ENCODE measurements at regions not wholly inside any gene's neighbourhood (a gene's known extent, or its start where the extent isn't known, plus 50 kb on each side); places are given as distances from the start of the nearest gene placed in this dataset.

- no peak for TF ChIP-seq POLR2A (IDR thresholded peaks at IDR 0.05)
- TF ChIP-seq, protein P1, sequence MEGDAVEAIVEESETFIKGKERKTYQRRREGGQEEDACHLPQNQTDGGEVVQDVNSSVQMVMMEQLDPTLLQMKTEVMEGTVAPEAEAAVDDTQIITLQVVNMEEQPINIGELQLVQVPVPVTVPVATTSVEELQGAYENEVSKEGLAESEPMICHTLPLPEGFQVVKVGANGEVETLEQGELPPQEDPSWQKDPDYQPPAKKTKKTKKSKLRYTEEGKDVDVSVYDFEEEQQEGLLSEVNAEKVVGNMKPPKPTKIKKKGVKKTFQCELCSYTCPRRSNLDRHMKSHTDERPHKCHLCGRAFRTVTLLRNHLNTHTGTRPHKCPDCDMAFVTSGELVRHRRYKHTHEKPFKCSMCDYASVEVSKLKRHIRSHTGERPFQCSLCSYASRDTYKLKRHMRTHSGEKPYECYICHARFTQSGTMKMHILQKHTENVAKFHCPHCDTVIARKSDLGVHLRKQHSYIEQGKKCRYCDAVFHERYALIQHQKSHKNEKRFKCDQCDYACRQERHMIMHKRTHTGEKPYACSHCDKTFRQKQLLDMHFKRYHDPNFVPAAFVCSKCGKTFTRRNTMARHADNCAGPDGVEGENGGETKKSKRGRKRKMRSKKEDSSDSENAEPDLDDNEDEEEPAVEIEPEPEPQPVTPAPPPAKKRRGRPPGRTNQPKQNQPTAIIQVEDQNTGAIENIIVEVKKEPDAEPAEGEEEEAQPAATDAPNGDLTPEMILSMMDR (IDR thresholded peaks at IDR 0.05 in 4 of 5, conservative IDR thresholded peaks at IDR 0.05 in 1 of 5) = no peak
- H3K4me3 ChIP-seq = no peak overlapping the region
- intact Hi-C loops (cut with DNase I; ENCODE audit: low total_unique reads) (no loop called here), in situ Hi-C loops (cut with MboI; ENCODE audit: low sequenced_read_pairs in 4 of 4) (no loop called here)
- H3K4me1 ChIP-seq = no peaks in the 10 kb centered on the region
- DNase-seq (no peak), ATAC-seq (no peak)
- peaks cover 0 to 2% (median 0%) of the 10 kb centered on the region in 3 donors for H3K27me3 ChIP-seq
- H3K9me3 ChIP-seq = no peaks in the 10 kb centered on the region
- H3K27ac ChIP-seq = no peak overlapping the region
- no peaks in the 10 kb centered on the region for H3K36me3 ChIP-seq
Observed at GRCh38 chr6:45807311-45808041, 208.2 kb downstream of the CLIC5 start.

DNA sequence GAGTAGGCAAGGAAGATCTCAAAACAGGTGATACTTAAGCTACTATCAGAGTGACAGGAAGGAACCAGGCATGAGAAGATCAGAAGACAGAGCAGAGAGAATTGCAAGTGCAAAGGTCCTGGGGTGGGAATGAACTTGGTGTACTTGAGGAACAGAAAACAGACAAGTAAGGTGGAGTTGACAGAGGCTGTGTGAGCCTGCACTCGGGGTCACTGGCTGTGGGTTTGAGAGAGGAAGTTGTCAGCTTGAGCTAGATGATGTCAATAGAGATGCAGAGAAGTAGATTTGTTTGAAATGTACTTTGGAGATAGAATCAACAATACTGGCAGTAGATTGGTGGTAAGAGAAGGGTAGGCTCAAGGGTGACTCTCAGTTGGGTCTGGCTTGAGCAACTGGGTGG lies 209.5 kb downstream of the CLIC5 start:
- H3K36me3 ChIP-seq = no peaks in the 10 kb centered on the region
- in situ Hi-C loops (cut with MboI; ENCODE audit: low sequenced_read_pairs in 4 of 4) (no loop called here), intact Hi-C loops (cut with DNase I; ENCODE audit: low total_unique reads) (no loop called here)
- no peaks in the 10 kb centered on the region for H3K27me3 ChIP-seq
- H3K27ac ChIP-seq = no peak overlapping the region
- ATAC-seq (no peak), DNase-seq (no peak)
- no peaks in the 10 kb centered on the region for H3K9me3 ChIP-seq
- H3K4me3 ChIP-seq = no peak overlapping the region
- no peaks in the 10 kb centered on the region for H3K4me1 ChIP-seq
- TF ChIP-seq POLR2A (IDR thresholded peaks at IDR 0.05) = no peak
- TF ChIP-seq, protein P1 (IDR thresholded peaks at IDR 0.05 in 4 of 5, conservative IDR thresholded peaks at IDR 0.05 in 1 of 5) = no peak

DNA sequence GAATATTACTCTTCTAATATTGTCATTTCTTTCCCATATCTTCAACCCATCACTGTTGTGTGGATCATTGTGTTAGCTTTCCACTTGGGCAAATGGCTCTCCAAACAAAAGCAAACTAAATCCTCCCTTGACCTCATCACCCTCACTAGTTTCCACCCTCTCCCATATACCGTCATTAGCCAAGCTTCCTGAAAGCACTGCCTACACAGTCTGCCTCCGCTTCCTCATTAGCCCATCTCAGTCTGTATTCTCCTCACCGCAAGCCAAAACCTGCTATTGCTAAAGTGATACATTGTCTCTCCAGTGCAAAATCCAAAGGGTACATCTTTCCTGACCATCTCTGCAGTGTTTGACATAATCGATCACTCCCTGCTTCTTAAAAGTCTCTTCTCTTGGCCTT lies 212.6 kb downstream of the CLIC5 start:
- no peaks in the 10 kb centered on the region for H3K4me1 ChIP-seq
- H3K36me3 ChIP-seq = no peaks in the 10 kb centered on the region
- intact Hi-C loops (cut with DNase I; ENCODE audit: low total_unique reads) (no loop called here), in situ Hi-C loops (cut with MboI; ENCODE audit: low sequenced_read_pairs in 4 of 4) (no loop called here)
- TF ChIP-seq POLR2A (IDR thresholded peaks at IDR 0.05) = no peak
- TF ChIP-seq, protein P1 (IDR thresholded peaks at IDR 0.05 in 4 of 5, conservative IDR thresholded peaks at IDR 0.05 in 1 of 5) = no peak
- H3K9me3 ChIP-seq = no peaks in the 10 kb centered on the region
- no peak overlapping the region for H3K4me3 ChIP-seq
- ATAC-seq = no peak
- DNase-seq = no peak
- no peak overlapping the region for H3K27ac ChIP-seq
- H3K27me3 ChIP-seq = no peaks in the 10 kb centered on the region

DNA sequence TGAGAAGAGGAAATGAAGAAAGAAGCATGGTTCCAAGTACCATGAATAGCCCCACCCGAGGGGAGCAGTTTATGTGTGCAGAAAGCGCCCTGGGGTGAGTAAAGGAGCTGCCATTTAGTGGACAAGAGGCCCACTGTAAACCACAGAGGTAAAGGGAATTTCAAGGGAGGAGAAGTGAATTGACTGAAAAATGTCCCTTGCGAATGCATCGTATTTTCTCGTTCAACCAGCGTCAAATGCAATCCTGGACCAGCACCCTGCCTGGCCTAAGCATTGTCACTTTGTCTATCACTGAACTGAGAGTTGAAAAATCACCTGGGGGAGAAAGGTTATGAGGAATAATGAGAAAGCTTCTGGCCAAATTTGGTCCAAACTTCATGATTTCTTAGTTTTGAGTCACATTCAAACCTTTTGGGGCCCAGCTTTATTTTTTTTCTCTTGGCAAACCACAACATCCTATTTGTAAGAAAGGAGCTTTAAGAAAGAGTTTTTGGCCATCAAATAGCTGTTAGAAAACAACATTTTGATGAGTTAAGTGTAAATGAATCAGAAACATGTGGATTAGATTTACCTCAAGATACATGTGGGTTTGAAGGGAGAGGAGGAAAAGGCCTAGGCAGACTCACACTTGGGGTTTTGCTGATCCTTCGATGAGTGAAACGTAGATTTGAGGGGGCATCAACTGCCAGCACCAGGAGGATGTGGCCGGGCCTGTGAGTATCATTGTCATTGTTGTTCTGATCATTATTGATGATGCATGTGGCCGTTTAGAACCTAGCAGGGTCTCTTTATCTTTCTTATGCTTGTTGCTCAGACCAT lies 214.0 kb downstream of the CLIC5 start:
- H3K9me3 ChIP-seq = no peaks in the 10 kb centered on the region
- H3K36me3 ChIP-seq = no peaks in the 10 kb centered on the region
- no peaks in the 10 kb centered on the region for H3K4me1 ChIP-seq
- ATAC-seq (no peak), DNase-seq (no peak)
- H3K4me3 ChIP-seq = no peak overlapping the region
- H3K27ac ChIP-seq = no peak overlapping the region
- intact Hi-C loops (cut with DNase I; ENCODE audit: low total_unique reads) (no loop called here), in situ Hi-C loops (cut with MboI; ENCODE audit: low sequenced_read_pairs in 4 of 4) (no loop called here)
- H3K27me3 ChIP-seq = no peaks in the 10 kb centered on the region
- TF ChIP-seq, protein P1 (IDR thresholded peaks at IDR 0.05 in 4 of 5, conservative IDR thresholded peaks at IDR 0.05 in 1 of 5) = no peak
- no peak for TF ChIP-seq POLR2A (IDR thresholded peaks at IDR 0.05)
